ENCODE measurements at regions not wholly inside any gene's neighbourhood (a gene's known extent, or its start where the extent isn't known, plus 50 kb on each side); places are given as distances from the start of the nearest gene placed in this dataset.

- TF ChIP-seq POLR2A (IDR thresholded peaks at IDR 0.05; ENCODE audit: low read depth) (no peak), POLR2AphosphoS5 (IDR thresholded peaks at IDR 0.05) (no peak), CTCF (IDR thresholded peaks at IDR 0.05) (no peak)
Observed at GRCh38 chr7:70942791-70943190, 189.2 kb upstream of the GALNT17 start.
